ENCODE measurements at regions not wholly inside any gene's neighbourhood (a gene's known extent, or its start where the extent isn't known, plus 50 kb on each side); places are given as distances from the start of the nearest gene placed in this dataset.

- DNase-seq = no peak
Measured at GRCh38 chr5:91235271-91235694, 147.8 kb downstream of the ARRDC3 start.

GRCh38 chr5:91232523-91232922 lies 150.6 kb downstream of the ARRDC3 start:
- DNase-seq = no peak

DNA sequence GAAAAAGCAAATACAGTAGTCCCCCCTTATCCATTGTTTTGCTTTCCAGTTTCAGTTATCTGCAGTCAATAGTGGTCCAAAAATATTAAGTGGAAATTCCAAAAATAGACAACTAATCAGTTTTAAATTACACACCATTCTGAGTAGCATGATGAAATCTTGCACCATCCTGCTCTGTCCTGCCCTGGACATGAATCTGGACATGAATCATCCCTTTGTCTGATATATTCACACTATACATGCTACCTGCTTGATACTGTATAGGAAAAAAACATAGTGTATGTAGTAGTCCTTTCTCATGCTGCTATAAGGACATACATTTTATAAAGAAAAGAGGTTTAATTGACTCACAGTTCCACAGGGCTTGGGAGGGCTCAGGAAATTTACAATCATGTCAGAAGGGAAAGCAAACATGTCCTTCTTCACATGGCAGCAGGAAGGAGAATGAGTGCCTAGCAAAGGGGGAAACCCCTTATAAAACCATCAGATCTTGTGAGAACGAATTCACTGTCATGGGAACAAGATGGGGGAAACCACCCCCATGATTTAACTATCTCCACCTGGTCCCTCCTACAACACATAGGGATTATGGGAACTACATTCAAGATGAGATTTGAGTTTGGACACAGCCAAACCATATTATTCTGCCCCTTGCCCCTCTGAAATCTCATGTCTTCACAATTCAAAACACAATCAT lies 153.9 kb downstream of the ARRDC3 start:
- no peak for DNase-seq

GRCh38 chr5:91228188-91228587 lies 154.9 kb downstream of the ARRDC3 start:
- DNase-seq = no peak

DNA sequence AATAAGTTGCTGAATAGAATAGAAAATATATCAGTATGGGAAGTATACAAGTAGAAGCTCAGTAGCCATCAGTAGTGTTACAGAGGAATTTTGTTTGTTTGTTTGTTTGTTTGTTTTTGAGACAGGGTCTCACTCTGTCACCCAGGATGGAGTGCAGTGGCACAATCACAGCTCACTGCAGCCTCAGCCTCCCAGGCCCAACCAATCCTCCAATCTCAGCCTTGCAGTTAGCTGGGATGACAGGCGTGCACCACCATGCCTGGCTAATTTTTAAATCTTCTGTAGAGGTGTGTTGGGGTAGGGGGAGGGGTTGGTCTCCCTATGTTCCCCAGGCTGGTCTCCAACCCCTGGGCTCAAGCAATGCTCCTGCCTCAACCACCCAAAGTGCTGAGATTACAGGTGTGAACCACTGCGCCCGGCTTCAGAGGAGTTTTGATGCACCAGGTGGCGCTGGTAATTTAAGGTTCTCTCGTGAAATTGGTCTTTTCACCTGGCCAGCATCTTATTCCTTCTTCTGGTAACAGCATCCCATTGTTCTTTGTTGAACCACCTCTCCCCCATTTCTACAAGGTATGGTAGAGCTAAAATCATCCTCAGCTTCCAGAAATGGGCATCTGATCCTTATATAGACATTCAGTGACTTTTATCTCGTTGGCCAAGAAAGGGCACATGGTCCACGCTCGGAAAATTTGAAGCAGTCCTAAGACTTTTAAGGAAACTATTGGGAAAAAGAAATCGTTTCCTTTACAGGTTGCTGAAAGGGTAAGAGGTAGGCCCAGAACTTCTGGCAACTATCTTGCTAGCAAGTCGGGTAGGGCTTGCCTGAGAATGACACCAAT lies 157.1 kb downstream of the ARRDC3 start:
- DNase-seq = peak; percentile 47

DNA sequence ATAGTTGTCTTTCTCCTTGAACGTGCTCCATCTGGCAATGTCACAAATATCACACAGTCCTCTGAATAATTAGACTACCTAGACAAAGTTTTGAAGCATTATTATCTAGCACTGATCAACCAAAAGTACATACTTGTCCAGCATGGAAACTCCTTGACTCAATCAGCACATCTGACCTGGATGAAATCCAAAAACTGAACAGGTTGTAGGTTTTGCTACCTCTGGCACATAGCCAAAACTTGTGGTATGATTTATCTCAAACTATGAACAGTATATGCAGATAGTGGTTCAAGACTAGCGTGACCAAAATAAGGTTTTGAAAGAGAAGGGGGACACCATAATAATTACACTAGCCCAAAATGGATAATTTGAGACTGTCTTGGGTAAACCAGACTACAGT lies 158.1 kb downstream of the ARRDC3 start:
- no peak for DNase-seq

- no peak for DNase-seq
Measured at GRCh38 chr5:91224456-91224855, 158.7 kb downstream of the ARRDC3 start.

- no peak for DNase-seq
Measured at GRCh38 chr5:91223886-91224285, 159.2 kb downstream of the ARRDC3 start.

DNA sequence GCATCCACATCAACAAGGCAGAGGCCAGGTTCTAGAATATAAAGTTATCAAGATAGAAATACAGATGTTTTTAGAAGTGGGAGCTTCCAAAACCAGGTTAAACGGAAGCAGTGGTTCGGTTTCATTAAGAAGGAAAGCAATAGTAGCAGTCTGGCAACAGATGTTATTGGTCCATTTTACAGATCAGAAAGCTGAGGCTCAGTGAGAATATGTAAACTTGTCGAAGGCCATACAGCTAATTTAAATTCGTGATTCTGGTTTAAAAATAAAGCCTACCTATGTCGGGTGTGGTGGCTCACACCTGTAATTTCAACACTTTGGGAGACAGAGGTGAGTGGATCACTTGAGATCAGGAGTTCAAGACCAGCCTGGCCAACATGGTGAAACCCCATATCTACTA lies 160.6 kb downstream of the ARRDC3 start:
- DNase-seq = no peak

DNA sequence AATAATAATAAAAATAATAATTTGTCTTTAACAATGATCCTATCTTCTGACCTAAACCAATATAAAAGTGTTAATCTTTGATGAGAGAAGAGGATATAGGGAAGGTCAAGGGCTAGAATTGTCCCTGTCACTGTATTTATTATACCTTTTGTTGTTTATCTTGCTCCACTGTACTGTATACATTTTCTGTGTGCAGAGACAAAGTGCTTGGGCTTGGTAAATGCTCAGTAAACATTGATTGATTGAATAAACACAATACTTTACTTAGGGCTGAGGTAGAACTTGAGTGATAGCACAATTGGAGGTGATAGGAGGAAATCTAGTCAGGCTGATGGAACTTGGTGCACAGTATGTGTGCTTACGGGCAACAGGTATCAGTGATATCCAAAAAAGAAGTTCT lies 161.2 kb downstream of the ARRDC3 start:
- DNase-seq = no peak

GRCh38 chr5:91219803-91220371 lies 163.2 kb downstream of the ARRDC3 start:
- DNase-seq = no peak

- peak; percentile 39 for DNase-seq
Measured at GRCh38 chr5:91219091-91219802, 163.9 kb downstream of the ARRDC3 start.

DNA sequence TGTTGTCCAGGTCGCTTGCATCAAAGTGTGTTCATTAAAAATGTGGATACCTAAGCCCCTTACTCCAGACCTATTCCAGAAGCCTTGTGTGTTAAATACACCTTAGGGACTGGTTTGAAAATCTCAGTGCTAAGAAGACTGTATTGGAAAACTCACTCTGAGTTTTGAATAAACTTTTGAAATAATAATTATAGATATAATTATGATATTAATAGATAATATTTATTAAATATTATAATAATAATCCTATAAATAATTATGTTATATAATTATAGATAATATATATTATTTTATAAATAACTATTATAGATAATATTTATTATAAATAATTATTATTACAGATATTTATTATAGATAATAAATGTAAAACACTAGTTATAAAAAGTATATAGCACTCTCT lies 165.3 kb downstream of the ARRDC3 start:
- no peak for DNase-seq

DNA sequence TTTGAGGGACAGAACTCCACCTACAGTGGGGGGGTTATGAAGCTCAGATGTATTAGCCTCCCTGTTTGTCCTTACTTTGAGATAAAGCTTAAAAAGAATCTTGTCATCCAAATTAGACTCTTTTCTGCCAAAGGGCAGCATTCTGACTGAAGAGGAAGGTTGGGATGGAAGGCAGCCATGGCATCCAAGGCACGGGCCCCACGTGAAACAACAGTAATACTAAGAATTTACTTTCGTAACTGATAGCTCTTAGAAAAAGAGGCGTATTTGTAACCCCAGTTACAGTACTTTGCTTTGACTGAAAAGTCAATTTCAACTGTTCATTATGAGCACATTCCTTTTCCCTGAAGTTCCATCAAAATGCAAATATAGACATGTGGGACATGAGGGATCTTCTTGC lies 168.5 kb downstream of the ARRDC3 start:
- no peak for DNase-seq

Measured in CD4-positive, alpha-beta T cell treated with Interleukin-15 for 1 hour (primary cell).